GM21717 (cell line): ENCODE measurements at regions not wholly inside any gene's neighbourhood (a gene's known extent, or its start where the extent isn't known, plus 50 kb on each side); places are given as distances from the start of the nearest gene placed in this dataset.
"Not testable (repeated sequence)": the region's sequence is repeated elsewhere in the genome, so short reads cannot be mapped to it uniquely, and the experiment has no call there.

Source experiments
- ATAC-seq: cut with Tn5 transposase; IDR thresholded peaks from one replicate; pipeline ENCODE4 v1.9.1; 2021; ENCODE audit warnings: mild to moderate bottlenecking, moderate library complexity; ENCODE audit not compliant: unreplicated experiment

DNA sequence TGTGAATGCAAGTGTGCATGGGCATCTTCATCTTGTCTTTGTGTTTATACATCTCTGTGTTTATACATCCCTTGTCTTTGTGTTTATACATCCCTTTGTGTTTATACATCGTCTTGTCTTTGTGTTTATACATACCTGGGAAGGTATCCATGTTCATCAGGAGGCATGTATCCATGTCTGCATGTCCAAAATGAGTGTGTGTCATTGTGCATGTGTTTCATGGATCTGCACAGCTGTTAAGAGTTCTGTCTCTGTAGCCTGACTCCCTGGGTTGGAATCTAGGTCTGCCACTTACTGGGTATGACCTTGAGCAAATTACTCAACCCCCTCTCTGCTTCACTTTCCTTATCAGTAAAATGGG is 50.1 kb upstream of the SIRPA start:
- no peak for ATAC-seq

DNA sequence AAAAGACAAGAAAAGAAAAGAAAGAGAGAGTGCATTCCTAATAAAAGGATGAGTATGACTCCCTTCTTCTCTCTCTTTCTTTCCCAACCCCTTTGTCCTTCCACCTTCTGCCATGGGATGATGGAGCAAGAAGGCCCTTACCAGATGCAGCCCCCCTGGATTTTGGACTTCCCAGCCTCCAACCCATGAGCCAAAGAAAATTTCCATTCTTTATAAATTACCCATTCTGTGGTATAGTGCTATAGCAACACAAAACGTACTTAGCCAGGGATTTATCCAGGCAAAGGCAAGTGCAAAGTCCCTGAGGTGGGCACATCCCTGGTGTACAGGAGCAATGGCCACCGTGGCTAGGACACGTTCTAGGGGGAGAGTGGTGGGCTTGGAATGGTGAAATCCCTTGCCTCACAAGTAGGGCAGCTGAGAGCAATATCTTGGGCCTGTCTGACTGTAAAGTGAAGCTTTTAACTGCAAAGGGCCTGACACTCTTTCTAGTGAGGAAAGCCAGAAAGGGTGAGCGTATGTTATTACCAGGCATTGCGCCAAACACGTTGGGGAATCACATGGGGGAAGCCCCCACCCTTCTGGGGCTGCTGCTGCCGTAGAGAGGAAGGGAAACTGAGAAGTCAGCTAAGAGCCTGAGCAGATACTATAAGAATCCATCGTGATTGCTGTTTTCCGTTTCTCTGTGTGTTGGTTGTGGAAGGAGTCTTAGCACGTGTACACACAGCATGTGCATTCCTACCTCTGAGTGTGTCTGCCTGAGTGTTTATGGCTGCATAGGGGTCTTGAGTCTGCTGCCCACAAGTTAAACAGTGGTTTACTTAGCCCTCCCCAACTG is 50.7 kb upstream of the SIRPA start:
- ATAC-seq, result peak; percentile 92

DNA sequence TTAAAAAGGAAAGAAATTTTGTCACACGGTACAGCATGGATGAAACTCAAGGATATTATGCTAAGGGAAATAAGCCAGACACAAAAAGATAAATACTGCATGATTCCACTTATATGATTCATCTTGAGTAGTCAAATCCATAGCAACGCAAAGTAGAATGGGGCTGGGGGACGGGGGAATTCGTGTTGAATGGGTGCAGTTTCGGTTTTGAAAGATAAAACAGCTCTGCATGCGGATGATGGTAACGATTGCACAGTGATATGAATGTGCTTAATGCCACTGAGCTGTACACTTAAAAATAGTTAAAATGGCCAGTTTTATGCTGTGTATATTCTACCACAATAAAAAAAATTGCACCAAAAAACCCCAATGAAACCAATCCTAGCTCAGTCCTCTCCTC is 52.9 kb upstream of the SIRPA start:
- ATAC-seq, result no peak

DNA sequence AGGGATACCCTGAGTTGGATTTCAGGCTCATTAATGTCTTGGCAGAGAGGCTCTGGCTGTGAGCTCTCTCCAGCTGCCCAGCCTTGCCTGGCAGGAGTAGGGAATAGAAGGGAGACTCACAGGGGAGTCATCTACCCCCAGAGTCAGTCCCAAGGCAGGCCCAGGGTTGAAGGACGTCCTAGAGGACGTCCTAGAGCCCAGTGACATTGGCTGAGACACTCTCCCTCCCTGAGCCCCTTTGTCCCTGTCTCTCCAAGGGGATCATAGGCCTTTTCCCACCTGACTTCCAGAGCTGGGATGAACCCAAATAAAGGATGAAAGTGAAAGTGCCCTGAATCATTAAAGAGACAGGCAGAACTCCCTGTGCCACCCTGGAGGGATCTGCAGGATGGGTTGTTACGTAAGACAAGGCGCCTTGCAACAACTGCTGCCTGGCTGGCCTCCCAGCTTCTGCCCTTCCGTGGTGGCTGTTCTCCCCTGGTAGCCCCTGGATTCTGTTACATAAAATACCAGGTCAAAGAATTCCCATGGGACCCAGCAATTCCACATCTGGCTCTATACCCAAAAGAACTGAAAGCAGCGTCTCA is 53.6 kb upstream of the SIRPA start:
- ATAC-seq, result no peak

DNA sequence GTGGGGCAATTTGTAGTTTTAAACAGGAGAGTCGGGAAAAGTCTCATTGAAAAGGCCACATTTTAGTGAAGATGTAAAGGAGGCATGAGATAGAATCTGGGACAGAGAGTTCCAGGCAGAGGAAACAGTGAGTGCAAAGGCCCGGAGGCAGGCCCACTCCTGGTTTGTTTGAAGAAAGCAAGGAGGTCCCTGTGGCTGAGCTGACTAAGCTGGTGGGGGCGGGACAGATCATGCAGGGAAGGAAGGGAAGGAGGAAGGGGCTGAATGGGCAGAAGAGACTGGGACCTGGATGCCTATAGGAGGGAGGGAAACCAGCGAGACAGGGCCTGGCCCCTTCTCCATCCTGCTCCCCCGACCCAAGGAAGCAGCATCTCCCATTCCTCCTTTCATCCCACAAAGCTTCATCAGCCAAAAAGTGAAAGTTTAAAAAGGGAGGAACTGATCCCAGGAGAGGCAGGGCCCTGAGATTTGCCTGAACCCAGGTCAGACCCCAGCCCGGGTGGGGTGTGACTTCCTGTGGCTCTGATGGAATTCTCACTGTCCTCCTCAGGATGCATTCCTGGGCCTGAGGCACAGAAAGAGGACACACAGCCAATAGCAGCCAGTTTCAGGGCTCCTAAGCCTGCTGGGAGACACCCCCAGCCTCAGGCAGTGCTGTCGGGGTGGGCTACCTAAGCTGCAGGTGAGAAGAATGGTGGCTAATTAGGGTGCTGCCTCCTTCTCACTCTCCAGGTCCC is 54.2 kb upstream of the SIRPA start:
- ATAC-seq, result no peak

DNA sequence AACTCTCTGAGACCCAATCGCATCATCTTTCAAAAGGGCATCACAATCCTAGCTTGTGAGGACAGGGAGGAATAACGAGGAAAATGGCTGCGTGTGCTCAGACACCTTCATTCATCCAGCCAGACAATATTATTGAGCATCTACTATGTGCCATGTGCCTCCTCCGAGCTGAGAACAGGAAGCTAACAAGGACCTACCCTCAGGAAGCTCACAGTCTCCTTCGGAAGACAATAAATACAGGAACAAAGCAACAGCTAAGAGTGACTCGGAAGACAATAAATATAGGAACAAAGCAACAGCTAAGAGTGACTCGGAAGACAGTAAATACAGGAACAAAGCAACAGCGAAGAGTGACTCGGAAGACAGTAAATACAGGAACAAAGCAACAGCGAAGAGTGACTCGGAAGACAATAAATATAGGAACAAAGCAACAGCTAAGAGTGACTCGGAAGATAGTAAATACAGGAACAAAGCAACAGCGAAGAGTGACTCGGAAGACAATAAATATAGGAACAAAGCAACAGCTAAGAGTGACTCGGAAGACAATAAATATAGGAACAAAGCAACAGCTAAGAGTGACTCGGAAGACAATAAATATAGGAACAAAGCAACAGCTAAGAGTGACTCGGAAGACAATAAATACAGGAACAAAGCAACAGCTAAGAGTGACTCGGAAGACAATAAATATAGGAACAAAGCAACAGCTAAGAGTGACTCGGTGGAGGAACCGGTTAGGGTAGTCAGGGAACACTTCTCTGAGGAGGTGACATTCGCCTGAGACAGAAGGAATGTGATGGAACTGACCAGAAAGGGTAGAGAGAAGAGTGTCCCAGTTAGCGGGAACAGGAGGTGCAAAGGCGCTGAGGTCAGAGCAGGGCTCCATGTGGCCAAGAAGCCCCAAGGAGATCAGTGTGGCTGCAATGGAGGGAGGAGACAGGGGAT is 55.6 kb upstream of the SIRPA start:
- ATAC-seq, result not testable (repeated sequence)

DNA sequence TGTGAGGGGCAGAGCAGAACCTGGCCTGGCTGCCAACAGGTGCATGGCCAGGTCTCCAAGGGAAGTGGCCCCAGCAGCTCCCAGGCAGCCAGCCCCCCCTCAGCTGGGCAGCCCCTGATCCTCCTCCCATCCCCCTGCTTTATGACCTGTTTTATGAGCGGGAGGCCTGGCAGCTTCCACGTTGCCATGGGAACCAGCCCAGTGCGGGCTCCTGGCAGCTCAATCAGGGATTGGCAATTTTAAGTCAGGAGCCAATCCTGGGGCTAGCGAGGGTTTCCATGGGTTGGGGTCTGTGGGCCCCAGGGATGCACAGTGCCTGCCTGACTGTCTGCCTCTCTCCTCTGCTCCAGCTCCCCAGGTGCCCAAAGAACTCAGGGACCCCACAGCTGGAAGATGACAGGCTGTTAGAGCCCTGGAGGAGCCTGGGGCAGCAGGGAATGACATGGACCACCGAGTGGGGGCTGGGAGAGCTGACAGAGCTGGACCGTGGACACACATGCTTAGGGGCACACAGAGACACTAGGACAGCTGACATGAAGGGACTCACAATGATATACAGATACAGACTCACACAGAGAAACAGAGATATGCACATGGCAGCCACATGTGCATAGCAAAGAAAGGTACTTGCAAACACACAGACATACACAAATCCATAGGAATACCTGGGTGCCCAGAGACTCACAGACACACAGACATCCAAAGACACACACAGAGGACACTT is 56.5 kb upstream of the SIRPA start:
- ATAC-seq, result no peak

DNA sequence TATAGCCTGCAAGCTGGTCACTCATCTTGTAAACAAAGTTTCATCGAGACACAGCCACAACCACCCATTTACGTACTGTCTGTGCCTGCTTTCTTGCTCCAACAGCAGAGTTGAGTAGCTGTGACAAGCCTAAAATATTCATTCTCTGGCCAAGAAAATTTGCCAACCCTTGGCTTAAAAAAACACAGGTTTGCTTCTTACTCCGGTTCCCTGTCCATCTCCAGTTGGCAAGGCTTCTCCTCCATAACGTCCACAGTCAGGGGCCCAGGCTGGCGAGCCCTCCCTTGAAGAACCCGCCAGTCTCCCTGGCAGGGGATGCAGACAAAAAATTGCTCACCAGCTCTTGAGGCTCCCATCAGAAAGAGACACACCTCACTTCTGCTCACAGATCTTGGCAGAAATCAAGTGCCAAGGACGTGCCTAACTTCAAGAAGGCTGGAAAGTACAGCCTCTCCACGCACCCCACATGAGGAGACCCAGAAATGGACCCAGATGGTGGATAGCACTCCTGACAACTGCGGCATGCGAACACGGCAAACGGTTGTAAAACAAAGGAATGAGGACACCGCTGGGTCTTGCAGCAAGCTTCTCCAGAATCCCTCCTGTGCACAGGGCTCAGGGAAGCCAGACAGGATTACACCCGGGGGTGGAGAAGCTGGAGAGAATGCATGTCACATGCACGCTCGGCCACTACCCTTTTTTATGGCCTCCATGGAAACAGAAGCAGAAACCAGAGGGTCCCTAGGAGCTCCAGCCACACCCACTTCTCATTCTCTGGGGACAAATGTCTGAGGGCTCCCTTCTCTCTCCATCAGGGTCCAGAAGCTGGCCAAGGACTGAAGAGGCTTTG is 59.8 kb upstream of the SIRPA start:
- ATAC-seq, result no peak

DNA sequence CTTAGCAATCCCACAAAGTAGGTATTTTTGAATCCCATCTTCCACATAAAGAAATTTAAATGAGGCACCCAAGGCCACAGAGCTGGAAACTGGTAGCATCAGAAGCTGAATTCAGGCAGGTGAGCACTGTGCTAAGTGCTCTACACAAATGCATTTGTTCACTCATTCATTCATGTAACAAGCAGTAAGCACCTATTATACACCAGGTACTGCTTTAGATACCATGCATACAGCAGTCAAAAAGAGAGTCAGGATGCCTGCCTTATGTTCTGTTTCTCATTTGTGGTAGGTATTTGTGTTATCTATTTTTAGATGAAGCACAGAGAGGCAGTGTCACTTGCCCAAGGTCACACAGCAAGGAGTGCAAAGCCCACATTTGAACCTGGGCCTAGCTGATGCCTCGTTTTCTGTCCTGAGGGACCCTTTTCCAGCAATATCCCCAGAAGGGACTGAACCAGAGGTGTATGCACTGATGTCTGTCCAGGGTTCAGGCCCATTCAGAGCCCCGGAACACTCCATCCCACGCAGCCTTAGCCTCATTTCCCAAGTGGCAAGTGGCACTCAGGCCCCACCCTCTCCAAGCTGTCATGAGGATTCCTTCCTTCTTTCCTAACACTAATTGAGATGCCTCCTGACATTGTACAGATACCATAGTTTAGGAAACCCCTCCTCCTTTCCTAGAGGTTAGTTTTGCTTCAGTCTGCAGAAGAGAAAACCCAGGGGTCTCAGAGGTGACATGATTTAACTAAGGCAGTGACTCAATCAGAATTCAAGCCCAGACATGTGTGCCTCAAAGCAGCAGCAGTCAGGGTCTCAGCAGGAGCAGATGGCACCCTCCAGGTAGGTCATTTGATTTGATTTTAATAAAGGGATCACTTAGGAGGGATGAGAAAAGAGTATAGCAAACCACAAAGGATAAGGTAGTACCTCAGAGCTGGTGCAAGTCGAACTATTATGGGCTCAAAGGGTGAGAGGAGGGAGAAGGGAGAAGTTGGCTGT is 61.2 kb upstream of the SIRPA start:
- no peak for ATAC-seq

DNA sequence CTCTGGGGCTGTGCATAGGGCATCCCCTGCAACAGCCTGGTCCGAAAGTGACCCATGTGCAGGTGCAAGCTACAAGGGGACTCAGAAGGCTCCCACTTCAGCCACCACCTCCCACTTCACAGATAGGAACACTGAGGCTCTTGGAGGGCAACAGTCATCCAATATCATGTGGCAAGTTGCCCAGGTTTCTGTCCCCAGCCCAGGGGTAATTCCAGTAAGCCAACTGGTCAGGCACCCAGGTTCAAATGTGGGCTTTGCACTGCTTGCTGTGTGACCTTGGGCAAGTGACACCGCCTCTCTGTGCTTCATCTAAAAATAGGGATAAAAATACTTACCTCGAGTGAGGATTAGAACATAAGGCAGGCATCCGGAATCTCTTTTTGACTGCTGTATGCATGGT is 62.0 kb upstream of the SIRPA start:
- ATAC-seq, result no peak

DNA sequence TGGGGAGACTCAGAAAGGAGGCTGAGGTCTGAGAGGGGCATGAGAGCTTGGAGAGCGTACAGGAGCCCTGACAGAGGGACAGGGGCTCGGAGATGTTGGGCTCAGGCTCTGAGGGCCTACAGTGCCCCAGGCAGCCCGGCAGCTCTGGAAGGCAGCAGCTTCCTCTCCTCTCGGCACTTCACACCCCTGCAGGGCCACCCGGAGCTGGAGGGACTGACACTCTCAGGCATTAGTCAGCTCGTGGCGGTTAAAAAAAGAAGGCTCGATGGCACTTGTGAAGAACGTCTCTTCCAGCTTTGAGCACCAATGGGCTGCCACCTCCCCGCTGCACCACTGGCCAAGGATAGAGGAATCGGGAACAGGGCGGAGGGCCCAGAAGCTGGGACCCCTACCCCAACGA is 62.6 kb upstream of the SIRPA start:
- no peak for ATAC-seq

DNA sequence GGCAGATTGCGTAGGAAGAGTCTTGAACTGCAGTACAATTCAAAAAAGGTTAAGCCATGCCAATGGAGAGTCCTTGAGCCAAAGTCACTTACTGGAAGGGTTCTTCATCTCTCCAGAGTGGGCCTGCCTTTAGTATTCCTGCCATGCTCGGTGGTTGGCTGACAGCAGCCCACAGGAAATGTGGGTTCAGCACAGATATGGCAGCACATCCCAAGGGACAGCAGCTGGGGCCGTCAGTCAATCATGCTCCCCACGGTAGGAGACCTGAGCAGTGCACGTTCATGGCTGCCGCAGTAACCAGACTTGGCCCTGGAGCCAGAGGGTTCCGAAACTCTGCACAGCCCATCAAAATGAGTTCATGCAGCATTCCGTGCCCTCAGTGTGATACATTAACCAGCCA is 63.6 kb upstream of the SIRPA start:
- no peak for ATAC-seq

DNA sequence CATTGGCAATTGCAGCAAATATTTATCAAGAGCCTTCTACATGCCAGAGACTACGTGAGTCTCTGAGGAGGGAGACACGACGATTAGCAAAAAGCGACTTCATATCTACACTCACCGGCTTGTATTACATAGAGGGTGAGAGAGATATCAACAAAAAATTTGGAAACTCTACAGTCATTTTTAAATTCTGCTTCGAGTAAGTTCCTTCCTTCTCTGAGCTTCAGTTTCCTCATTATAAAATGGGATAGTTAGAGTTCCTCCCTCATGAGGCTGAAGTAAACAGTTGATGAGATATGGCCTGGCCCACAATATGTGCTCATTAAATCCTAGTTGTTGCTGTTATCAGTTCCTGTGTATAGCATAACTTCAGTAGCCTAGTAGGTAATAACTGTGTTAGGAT is 64.1 kb upstream of the SIRPA start:
- no peak for ATAC-seq

DNA sequence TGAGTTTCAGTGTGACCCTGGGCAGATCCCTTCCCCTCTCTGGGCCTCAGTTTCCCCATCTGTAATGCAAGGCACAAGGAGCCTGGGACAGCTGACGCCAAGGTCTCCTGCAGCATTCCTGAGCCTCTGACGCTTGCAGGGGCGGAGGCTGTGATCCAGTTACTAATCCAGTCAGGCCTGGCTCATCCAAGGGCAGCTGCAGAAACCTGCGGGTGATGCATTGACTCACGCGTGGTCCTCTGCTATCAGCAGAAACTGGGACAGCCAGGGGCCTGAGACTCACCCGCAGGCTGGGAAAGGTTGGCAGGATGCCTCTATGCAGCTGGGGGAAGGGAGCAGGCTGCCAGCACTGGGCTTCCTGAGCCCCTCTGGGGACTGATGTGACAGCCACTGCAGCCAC is 65.0 kb upstream of the SIRPA start:
- no peak for ATAC-seq

DNA sequence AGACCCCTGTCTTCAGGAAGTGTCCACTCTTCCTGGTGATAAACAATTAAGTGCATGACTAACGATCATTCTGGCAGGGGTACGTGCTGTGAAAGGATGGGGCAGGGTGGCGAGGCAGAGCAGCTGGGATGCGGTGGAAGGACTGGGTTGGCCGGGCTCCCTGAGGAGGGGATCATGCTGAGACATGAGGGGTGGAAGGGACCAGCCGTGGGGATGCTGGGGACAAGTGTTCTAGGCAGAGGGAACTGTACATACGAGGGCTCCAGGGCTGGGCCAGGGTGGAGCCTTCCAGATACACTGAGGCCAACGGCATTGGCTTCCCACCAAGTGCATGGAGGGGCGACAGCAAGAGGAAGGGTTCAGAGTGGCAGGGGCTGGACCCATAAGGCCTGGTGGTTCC is 65.7 kb upstream of the SIRPA start:
- ATAC-seq, result no peak

DNA sequence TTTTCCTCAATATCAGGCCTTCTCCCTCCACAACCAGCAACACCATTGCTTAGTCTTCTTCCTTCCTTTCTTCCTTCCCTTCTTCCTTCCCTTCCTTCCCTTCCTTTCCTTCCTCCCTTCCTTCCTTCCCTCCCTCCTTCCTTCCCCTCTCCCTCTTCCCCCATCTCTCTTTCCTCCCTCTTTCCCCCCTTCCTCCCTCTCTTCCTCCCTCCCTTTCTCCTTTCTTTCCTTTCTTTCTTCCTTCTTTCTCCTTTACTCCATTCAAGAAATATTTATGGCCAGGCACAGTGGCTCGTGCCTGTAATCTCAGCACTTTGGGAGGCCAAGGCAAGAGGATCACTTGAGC is 66.4 kb upstream of the SIRPA start:
- no peak for ATAC-seq

DNA sequence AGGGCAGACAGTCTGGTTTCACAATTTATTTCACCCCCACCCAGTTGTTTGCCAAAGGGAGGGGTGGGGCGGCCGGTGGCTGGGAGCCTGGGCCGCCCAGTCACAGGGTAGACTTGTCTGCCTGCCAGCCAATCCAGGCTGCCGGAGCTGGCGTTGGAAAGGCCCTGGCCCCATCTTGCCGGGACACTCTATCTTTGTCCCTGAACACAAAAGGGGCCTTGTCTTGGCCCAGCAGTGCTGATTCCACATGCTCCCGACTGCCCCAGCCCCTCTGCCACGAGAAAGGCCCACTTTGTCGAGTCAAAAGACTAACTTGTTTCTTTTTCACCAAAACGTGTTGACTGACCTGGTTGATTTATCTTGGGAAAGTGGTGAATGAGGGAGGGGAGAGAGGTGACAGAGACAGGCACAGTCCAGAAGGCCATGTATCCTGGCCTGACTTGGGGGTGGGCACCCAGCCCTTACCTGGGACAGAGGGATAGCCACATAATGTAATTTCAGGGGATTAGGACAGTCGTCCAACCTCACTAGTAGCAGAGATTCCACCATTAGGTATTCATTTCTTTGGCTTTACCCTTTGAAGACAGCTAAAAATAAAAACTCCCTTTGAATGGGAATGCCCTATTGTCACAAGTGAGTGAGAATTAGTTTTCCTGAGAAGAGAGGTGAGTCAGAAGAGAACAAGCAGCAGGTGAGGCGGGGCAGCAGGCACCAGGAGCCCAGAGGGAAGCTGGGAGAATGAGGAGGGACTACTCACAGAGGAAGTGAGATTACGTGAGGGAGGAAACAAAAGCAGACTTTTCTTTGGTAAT is 67.0 kb upstream of the SIRPA start:
- no peak for ATAC-seq
